HAP-1 (cell line): ENCODE measurements at regions not wholly inside any gene's neighbourhood (a gene's known extent, or its start where the extent isn't known, plus 50 kb on each side); places are given as distances from the start of the nearest gene placed in this dataset.

Experiments
- DNase-seq, 2 experiments: peaks; one replicate each; pipeline ENCODE4 v3.0.0-alpha.2; 2016 to 2020; ENCODE audit warnings: low spot score in 2 of 2
- H3K27me3 ChIP-seq: fragments of 250-450 bp; sonication (Bioruptor Pico); 2 replicates; pipeline ENCODE4 v1.5.1; 2020; ENCODE audit warnings: low read depth, mild to moderate bottlenecking, moderate library complexity
- H3K36me3 ChIP-seq: fragments of 250-450 bp; sonication (Bioruptor Pico); replicated peaks from 2 replicates; pipeline ENCODE4 v1.5.1; 2020; ENCODE audit warnings: mild to moderate bottlenecking
- H3K4me1 ChIP-seq: fragments of 250-450 bp; sonication (Bioruptor Pico); 2 replicates; pipeline ENCODE4 v1.5.1; 2020; ENCODE audit warnings: mild to moderate bottlenecking
- H3K4me3 ChIP-seq: fragments of 250-450 bp; sonication (Bioruptor Pico); 2 replicates; pipeline ENCODE4 v1.5.1; 2020; ENCODE audit warnings: mild to moderate bottlenecking, moderate library complexity
- H3K9me3 ChIP-seq: fragments of 250-450 bp; sonication (Bioruptor Pico); 2 replicates; pipeline ENCODE4 v1.5.1; 2020; ENCODE audit warnings: mild to moderate bottlenecking, moderate library complexity
- in situ Hi-C: fragments of 300-500 bp; cut with MboI; formaldehyde crosslinking; loops from 3 replicates; pipeline ENCODE4 v1.14.3; 2020; ENCODE audit warnings: low sequenced_read_pairs, inconsistent platforms, mixed read lengths

- no peak for DNase-seq
- Histone ChIP-seq H3K4me3 (no peak overlapping the region), H3K9me3 (no peaks in the 10 kb centered on the region), H3K4me1 (no peaks in the 10 kb centered on the region), H3K27me3 (no peaks in the 10 kb centered on the region), H3K36me3 (no peaks in the 10 kb centered on the region)
- in situ Hi-C loops, result no loop called here
These were observed 107.2 kb upstream of the ANO1 start for GRCh38 chr11:69970785-69971535.

GRCh38 chr11:69971741-69972140 is 106.4 kb upstream of the ANO1 start:
- H3K36me3 ChIP-seq, result no peaks in the 10 kb centered on the region
- H3K4me1 ChIP-seq, result no peaks in the 10 kb centered on the region
- DNase-seq, result no peak
- H3K9me3 ChIP-seq, result no peaks in the 10 kb centered on the region
- H3K4me3 ChIP-seq, result no peak overlapping the region
- no peaks in the 10 kb centered on the region for H3K27me3 ChIP-seq
- in situ Hi-C loops, result no loop called here

- Histone ChIP-seq H3K4me3 (no peak overlapping the region), H3K27me3 (no peaks in the 10 kb centered on the region), H3K36me3 (no peaks in the 10 kb centered on the region), H3K4me1 (no peaks in the 10 kb centered on the region), H3K9me3 (no peaks in the 10 kb centered on the region)
- no peak for DNase-seq
- in situ Hi-C loops, result no loop called here
These were observed 105.7 kb upstream of the ANO1 start for GRCh38 chr11:69972351-69972802.

GRCh38 chr11:69974528-69974927 is 103.6 kb upstream of the ANO1 start:
- Histone ChIP-seq H3K36me3 (no peaks in the 10 kb centered on the region), H3K4me1 (no peaks in the 10 kb centered on the region), H3K4me3 (no peak overlapping the region), H3K9me3 (no peaks in the 10 kb centered on the region), H3K27me3 (no peaks in the 10 kb centered on the region)
- in situ Hi-C loops, result no loop called here
- DNase-seq, result no peak

DNA sequence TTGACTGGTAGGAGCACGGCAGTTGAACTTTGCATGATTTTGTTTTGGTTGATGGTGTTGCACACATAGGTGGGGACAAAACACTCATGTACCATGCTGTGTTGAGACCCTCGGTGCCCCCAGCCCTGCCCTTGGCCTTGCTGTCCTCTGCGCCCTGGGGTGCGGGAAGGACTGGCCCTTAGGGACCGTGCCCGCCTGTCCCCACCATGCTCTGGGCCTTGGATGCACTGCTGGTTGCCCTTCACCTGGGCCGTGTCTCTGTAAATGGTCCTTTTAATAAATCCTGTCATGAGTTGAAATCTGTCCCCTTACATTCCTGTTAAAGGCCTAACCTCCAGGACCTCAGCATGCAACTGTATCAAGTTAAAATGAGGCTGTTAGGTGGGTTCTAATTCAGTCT is 102.3 kb upstream of the ANO1 start:
- no peak overlapping the region for H3K4me3 ChIP-seq
- H3K27me3 ChIP-seq, result no peaks in the 10 kb centered on the region
- in situ Hi-C loops, result no loop called here
- no peaks in the 10 kb centered on the region for H3K36me3 ChIP-seq
- H3K4me1 ChIP-seq, result no peaks in the 10 kb centered on the region
- no peaks in the 10 kb centered on the region for H3K9me3 ChIP-seq
- no peak for DNase-seq

- Histone ChIP-seq H3K36me3 (no peaks in the 10 kb centered on the region), H3K9me3 (no peaks in the 10 kb centered on the region), H3K27me3 (no peaks in the 10 kb centered on the region; the same call in 1 of the 2 replicates), H3K4me3 (no peak overlapping the region), H3K4me1 (no peaks in the 10 kb centered on the region)
- no peak for DNase-seq
- in situ Hi-C loops, result no loop called here
These were observed 101.3 kb upstream of the ANO1 start for GRCh38 chr11:69976794-69977193.

DNA sequence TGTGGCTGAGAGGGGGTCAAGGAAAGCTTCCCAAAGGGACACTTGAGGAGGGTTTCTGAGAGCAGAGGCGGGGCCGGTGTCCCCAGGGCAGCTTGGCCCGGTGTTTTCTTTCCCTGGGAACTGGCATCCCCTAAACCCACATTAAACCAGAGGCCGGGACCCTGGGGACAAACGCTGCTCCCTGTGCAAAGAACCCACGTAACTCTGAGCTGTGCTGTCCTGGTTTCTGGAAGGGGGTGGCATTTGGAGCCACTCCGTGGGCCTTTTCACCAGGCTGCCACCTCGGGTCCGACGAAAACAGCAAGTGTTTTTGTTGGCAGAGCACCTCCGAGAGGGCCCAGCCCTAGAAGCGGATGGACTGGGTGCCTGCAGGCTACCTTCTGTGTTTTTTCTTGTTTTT is 100.2 kb upstream of the ANO1 start:
- no peak overlapping the region for H3K4me3 ChIP-seq
- H3K36me3 ChIP-seq, result no peaks in the 10 kb centered on the region
- no peak for DNase-seq
- in situ Hi-C loops, result no loop called here
- H3K9me3 ChIP-seq, result no peaks in the 10 kb centered on the region
- no peaks in the 10 kb centered on the region; the same call in 1 of the 2 replicates for H3K27me3 ChIP-seq
- H3K4me1 ChIP-seq, result no peaks in the 10 kb centered on the region

- H3K9me3 ChIP-seq, result no peaks in the 10 kb centered on the region
- H3K27me3 ChIP-seq, result peaks cover 4% of the 10 kb centered on the region; the same call in 1 of the 2 replicates
- no peak overlapping the region for H3K4me3 ChIP-seq
- no peaks in the 10 kb centered on the region for H3K36me3 ChIP-seq
- no peak for DNase-seq
- H3K4me1 ChIP-seq, result no peaks in the 10 kb centered on the region
- in situ Hi-C loops, result no loop called here
These were observed 99.1 kb upstream of the ANO1 start for GRCh38 chr11:69978841-69979614.

DNA sequence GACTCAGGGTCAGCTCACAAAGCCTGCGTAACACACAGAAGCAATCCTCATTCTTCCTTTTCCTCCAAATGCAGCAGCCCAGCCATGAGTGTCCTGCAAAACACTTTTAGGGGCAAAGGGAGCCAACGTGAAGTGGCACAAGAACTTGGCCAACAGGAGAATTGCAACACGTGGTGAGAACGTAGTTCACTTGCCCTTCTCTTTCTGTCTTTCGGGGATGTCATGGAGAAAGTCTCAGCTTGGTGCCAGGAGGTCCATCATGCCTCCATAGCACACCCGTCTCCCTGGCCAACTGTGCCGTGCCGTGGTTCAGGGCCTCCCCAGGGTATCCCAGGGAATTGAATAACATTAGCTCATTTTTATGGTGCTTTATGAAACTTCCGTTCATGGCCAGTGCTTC is 98.5 kb upstream of the ANO1 start:
- Histone ChIP-seq H3K9me3 (no peaks in the 10 kb centered on the region), H3K36me3 (no peaks in the 10 kb centered on the region), H3K4me3 (no peak overlapping the region), H3K27me3 (peaks cover 8% of the 10 kb centered on the region; the same call in 1 of the 2 replicates), H3K4me1 (no peaks in the 10 kb centered on the region)
- DNase-seq, result no peak
- in situ Hi-C loops, result no loop called here

DNA sequence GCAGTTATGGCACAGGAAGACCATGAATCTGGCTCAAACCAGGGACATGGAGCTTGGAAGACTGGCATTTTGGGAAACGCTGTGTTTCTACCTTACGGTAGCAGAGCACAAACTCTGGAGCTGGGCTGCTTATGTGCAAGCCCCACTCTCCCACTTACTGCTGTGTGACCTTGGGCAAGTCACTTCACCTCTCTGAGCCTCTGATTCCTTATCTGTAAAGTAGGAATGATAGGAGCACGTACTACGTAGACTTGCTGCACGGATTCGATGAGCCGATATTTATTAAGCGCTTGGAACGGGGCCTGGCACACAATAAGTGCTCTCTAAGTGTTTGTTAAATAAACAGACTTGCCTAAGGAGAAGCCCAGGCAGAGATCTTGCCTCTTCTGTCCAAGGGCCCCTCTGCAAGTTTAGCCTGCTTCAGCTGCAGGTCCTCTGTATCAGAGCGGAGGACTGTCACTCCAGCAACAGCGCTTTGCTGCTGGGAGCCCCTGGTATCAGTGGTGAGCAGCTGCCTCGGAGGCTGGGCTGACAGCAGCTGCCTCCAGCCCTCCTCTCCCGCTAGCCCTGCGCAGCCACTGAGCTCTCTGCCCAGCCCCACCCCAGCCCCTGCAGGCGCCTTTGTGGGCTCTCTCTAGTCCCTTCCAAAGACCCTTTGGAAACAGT is 96.9 kb upstream of the ANO1 start:
- no peak for DNase-seq
- Histone ChIP-seq H3K9me3 (no peaks in the 10 kb centered on the region), H3K4me1 (no peaks in the 10 kb centered on the region), H3K4me3 (no peak overlapping the region), H3K27me3 (peaks cover 22% of the 10 kb centered on the region), H3K36me3 (no peaks in the 10 kb centered on the region)
- in situ Hi-C loops, result no loop called here

GRCh38 chr11:69982690-69983570 is 95.2 kb upstream of the ANO1 start:
- Histone ChIP-seq H3K4me1 (no peaks in the 10 kb centered on the region), H3K9me3 (no peaks in the 10 kb centered on the region), H3K36me3 (no peaks in the 10 kb centered on the region), H3K4me3 (no peak overlapping the region), H3K27me3 (peaks cover 26% of the 10 kb centered on the region)
- in situ Hi-C loops, result no loop called here
- no peak for DNase-seq

DNA sequence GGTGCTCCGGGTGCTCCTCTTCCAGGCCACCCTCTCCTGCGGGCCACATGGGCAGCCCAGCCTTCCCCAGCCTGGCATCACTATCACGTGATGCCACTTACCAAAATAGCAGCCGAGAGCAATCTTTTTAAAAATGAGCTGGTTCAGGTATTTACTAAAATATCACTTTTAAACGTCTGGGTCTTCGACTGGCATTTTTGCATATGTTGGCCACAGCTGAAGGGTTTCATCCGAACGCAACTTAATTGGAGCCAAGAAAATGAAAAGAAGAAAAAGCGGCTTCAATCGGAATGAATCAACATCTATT is 94.6 kb upstream of the ANO1 start:
- in situ Hi-C loops, result no loop called here
- no peak for DNase-seq
- Histone ChIP-seq H3K9me3 (no peaks in the 10 kb centered on the region), H3K4me1 (no peaks in the 10 kb centered on the region), H3K4me3 (no peak overlapping the region), H3K27me3 (peaks cover 29% of the 10 kb centered on the region), H3K36me3 (no peaks in the 10 kb centered on the region)

- H3K4me1 ChIP-seq, result no peaks in the 10 kb centered on the region
- H3K27me3 ChIP-seq, result peaks cover 33% of the 10 kb centered on the region
- DNase-seq, result no peak
These were observed 94.1 kb upstream of the ANO1 start for GRCh38 chr11:69983897-69984438.

More at GRCh38 chr11:69983897-69984438, 94.1 kb upstream of the ANO1 start:
- Histone ChIP-seq H3K36me3 (no peaks in the 10 kb centered on the region), H3K4me3 (no peak overlapping the region), H3K9me3 (no peaks in the 10 kb centered on the region)
- in situ Hi-C loops, result no loop called here
